H1 (cell line): ENCODE measurements at regions not wholly inside any gene's neighbourhood (a gene's known extent, or its start where the extent isn't known, plus 50 kb on each side); places are given as distances from the start of the nearest gene placed in this dataset.

Experiments used
- CTCF ChIA-PET: fragments of 300-600 bp; sonication (Branson Sonifier 250); formaldehyde crosslinking; loops from one replicate; lab custom pipeline; 2021; ENCODE audit not compliant: partially characterized antibody; lab: Charles Lee
- POLR2A ChIA-PET: fragments of 300-600 bp; sonication (Branson Sonifier 250); formaldehyde crosslinking; loops from one replicate; lab custom pipeline; 2021; ENCODE audit warnings: inconsistent platforms; ENCODE audit not compliant: partially characterized antibody; lab: Charles Lee
- DNase-seq, 2 experiments: peaks; one replicate each; pipeline versions ENCODE4 v3.0.0 to v3.0.0-alpha.2; 2010 to 2022; ENCODE audit warnings: low spot score in 2 of 2, low read depth in 1 of 2, mixed read lengths in 1 of 2
- FAIRE-seq: peaks from 2 replicates; lab custom pipeline; 2011; peaks lifted over from hg19 to GRCh38; lab: Jason Lieb, UNC
- H2AFZ ChIP-seq: 2 replicates; pipeline ENCODE4 v1.8.1; 2012; ENCODE audit warnings: low read length, inconsistent platforms
- H2AK5ac ChIP-seq: 2 replicates; pipeline ENCODE4 v1.6.1; 2013; ENCODE audit warnings: low read depth, low read length
- H2BK120ac ChIP-seq: replicated peaks from 2 replicates; pipeline ENCODE3; 2013; ENCODE audit warnings: low read depth, low read length, inconsistent platforms
- H2BK12ac ChIP-seq: 2 replicates; pipeline ENCODE4 v1.6.1; 2013; ENCODE audit warnings: low read depth, low read length
- H2BK15ac ChIP-seq: 2 replicates; pipeline ENCODE4 v1.6.1; 2013; ENCODE audit warnings: low read length
- H2BK20ac ChIP-seq: 2 replicates; pipeline ENCODE4 v1.6.1; 2013; ENCODE audit warnings: low read length
- H2BK5ac ChIP-seq: 2 replicates; pipeline ENCODE4 v1.6.1; 2013; ENCODE audit warnings: low read depth, low read length
- H3K14ac ChIP-seq: 2 replicates; pipeline ENCODE4 v1.6.1; 2013; ENCODE audit warnings: inconsistent platforms; ENCODE audit not compliant: insufficient read length
- H3K18ac ChIP-seq: 2 replicates; pipeline ENCODE4 v1.6.1; 2013; ENCODE audit warnings: low read length; ENCODE audit errors: extremely low read depth
- H3K23ac ChIP-seq: 2 replicates; pipeline ENCODE4 v1.6.1; 2013; ENCODE audit warnings: inconsistent platforms; ENCODE audit not compliant: insufficient read length
- H3K23me2 ChIP-seq: 2 replicates; pipeline ENCODE4 v1.6.1; 2013; ENCODE audit warnings: low read depth, low read length
- H3K27ac ChIP-seq: 2 replicates; pipeline ENCODE4 v1.6.1; 2011; ENCODE audit warnings: low read depth, low read length, inconsistent platforms
- H3K27me3 ChIP-seq, 4 experiments: replicated peaks in 1 of 4; 1 replicate in 1 of 4; 2 replicates in 3 of 4; pipeline versions ENCODE4 v1.6.1 to v1.8.1; 2011 to 2013; ENCODE audit warnings: low read length in 3 of 4, mild to moderate bottlenecking in 3 of 4, inconsistent platforms in 2 of 4, mixed read lengths in 2 of 4, moderate library complexity in 1 of 4; ENCODE audit not compliant: control insufficient read depth in 3 of 4, insufficient read depth in 3 of 4; ENCODE audit errors: extremely low read depth in 1 of 4
- H3K36me3 ChIP-seq, 4 experiments: 2 replicates each; pipeline versions ENCODE4 v1.6.1 to v1.8.1; 2011 to 2013; ENCODE audit warnings: mild to moderate bottlenecking in 4 of 4, low read length in 3 of 4, moderate library complexity in 2 of 4, control low read depth in 1 of 4, inconsistent platforms in 1 of 4; ENCODE audit not compliant: insufficient read depth in 4 of 4, control insufficient read depth in 2 of 4
- H3K4ac ChIP-seq: replicated peaks from 2 replicates; pipeline ENCODE3; 2013; ENCODE audit warnings: low read length, low read depth, mixed read lengths, inconsistent platforms; ENCODE audit not compliant: insufficient read length
- H3K4me1 ChIP-seq, 4 experiments: replicated peaks in 1 of 4; 1 replicate in 1 of 4; 2 replicates in 3 of 4; pipeline versions ENCODE4 v1.6.1 to v1.8.1; 2011 to 2013; ENCODE audit warnings: low read length in 3 of 4, inconsistent platforms in 2 of 4, mixed read lengths in 1 of 4; ENCODE audit not compliant: insufficient read depth in 4 of 4, control insufficient read depth in 3 of 4
- H3K4me2 ChIP-seq, 2 experiments: 2 replicates each; pipeline versions ENCODE4 v1.6.1 to v1.8.1; 2011 to 2013; ENCODE audit warnings: low read depth in 2 of 2, low read length in 2 of 2, control low read depth in 1 of 2, inconsistent platforms in 1 of 2, mild to moderate bottlenecking in 1 of 2; ENCODE audit not compliant: insufficient read depth in 1 of 2
- H3K4me3 ChIP-seq, 4 experiments: fragments of 200-600, 300-600 bp in 1 of 4; sonication (generic), shearing (Covaris generic), sonication (Bioruptor Twin) in 1 of 4; 2 replicates each; pipeline versions ENCODE4 v1.5.1 to v1.8.1; 2011 to 2016; ENCODE audit warnings: low read length in 4 of 4, low read depth in 3 of 4, control low read depth in 2 of 4, inconsistent platforms in 2 of 4, mild to moderate bottlenecking in 2 of 4, mixed read lengths in 1 of 4, moderate library complexity in 1 of 4; ENCODE audit not compliant: insufficient read depth in 2 of 4; ENCODE audit errors: extremely low read depth in 1 of 4
- H3K56ac ChIP-seq: replicated peaks from 2 replicates; pipeline ENCODE3; 2013; ENCODE audit warnings: low read depth, mild to moderate bottlenecking, mixed read lengths, low read length, inconsistent platforms; ENCODE audit not compliant: insufficient read length
- H3K79me1 ChIP-seq: 2 replicates; pipeline ENCODE4 v1.6.1; 2013; ENCODE audit warnings: low read depth, low read length, control low read depth
- H3K79me2 ChIP-seq, 2 experiments: 2 replicates each; pipeline versions ENCODE4 v1.6.1 to v1.8.1; 2012 to 2013; ENCODE audit warnings: low read length in 2 of 2, mild to moderate bottlenecking in 2 of 2, inconsistent platforms in 1 of 2; ENCODE audit not compliant: insufficient read depth in 2 of 2, control insufficient read depth in 1 of 2
- H3K9ac ChIP-seq, 4 experiments: replicated peaks in 1 of 4; 1 replicate in 1 of 4; 2 replicates in 3 of 4; pipeline versions ENCODE4 v1.6.1 to v1.8.1; 2011 to 2013; ENCODE audit warnings: low read depth in 3 of 4, low read length in 3 of 4, control low read depth in 2 of 4, mild to moderate bottlenecking in 2 of 4, moderate library complexity in 2 of 4, inconsistent platforms in 1 of 4; ENCODE audit errors: extremely low read depth in 1 of 4
- H3K9me3 ChIP-seq, 2 experiments: 2 replicates each; pipeline versions ENCODE4 v1.6.1 to v1.8.1; 2012 to 2013; ENCODE audit warnings: mild to moderate bottlenecking in 2 of 2, moderate library complexity in 2 of 2, control low read depth in 1 of 2, inconsistent platforms in 1 of 2, low read depth in 1 of 2, low read length in 1 of 2, mixed read lengths in 1 of 2; ENCODE audit not compliant: insufficient read depth in 2 of 2
- H4K20me1 ChIP-seq, 2 experiments: replicated peaks in 1 of 2; 2 replicates each; pipeline versions ENCODE3 to v1.8.1; 2011 to 2013; ENCODE audit warnings: inconsistent platforms in 2 of 2, low read length in 2 of 2, mild to moderate bottlenecking in 1 of 2; ENCODE audit not compliant: insufficient read depth in 2 of 2, control insufficient read depth in 1 of 2
- H4K5ac ChIP-seq: 2 replicates; pipeline ENCODE4 v1.6.1; 2013; ENCODE audit warnings: low read length, low read depth, mixed read lengths, inconsistent platforms; ENCODE audit not compliant: insufficient read length
- H4K8ac ChIP-seq: 2 replicates; pipeline ENCODE4 v1.8.0; 2013; ENCODE audit warnings: mild to moderate bottlenecking, moderate library complexity, low read length, inconsistent platforms; ENCODE audit not compliant: insufficient read depth; ENCODE audit errors: extremely low read depth
- H4K91ac ChIP-seq: replicated peaks from 2 replicates; pipeline ENCODE3; 2013; ENCODE audit warnings: low read length, mixed read lengths, inconsistent platforms; ENCODE audit not compliant: insufficient read length
- BRCA1 ChIP-seq: IDR thresholded peaks from 2 replicates; pipeline ENCODE4 v1.6.1; 2012; ENCODE audit warnings: low read depth, low read length, improper control_type of control experiment
- PHF8 ChIP-seq: fragments of 200-600 bp; sonication (generic); conservative IDR thresholded peaks from 2 replicates; pipeline ENCODE4 v1.7.1; 2012; ENCODE audit warnings: low read depth, mild to moderate bottlenecking, inconsistent platforms, low read length, moderate library complexity
- POLR2AphosphoS5 ChIP-seq: IDR thresholded peaks from 2 replicates; pipeline ENCODE4 v1.6.1; 2011; ENCODE audit warnings: low read depth, low read length
- SIN3A ChIP-seq, 2 experiments: IDR thresholded peaks in 1 of 2; conservative IDR thresholded peaks in 1 of 2; 2 replicates each; pipeline ENCODE4 v1.6.1; 2011 to 2012; ENCODE audit warnings: low read length in 2 of 2, improper control_type of control experiment in 1 of 2, low read depth in 1 of 2, mild to moderate bottlenecking in 1 of 2
- TCF12 ChIP-seq: IDR thresholded peaks from 2 replicates; pipeline ENCODE4 v1.6.1; 2011; ENCODE audit warnings: low read depth, mild to moderate bottlenecking, low read length
- WGBS, 2 experiments: shearing (Covaris generic) in 1 of 2; methylation state at CpG; one replicate each; pipeline versions ENCODE4 v1.1.6 to v1.1.7; 2013 to 2015; ENCODE audit warnings: low lambda C conversion rate in 2 of 2, mixed read lengths in 2 of 2, inconsistent platforms in 1 of 2, low coverage in 1 of 2, missing lambda C conversion rate in 1 of 2; ENCODE audit not compliant: insufficient replicate concordance in 2 of 2, insufficient coverage in 1 of 2, insufficient read length in 1 of 2; ENCODE audit errors: extremely low coverage in 1 of 2, missing lambda C conversion rate in 1 of 2; 5-methylcytosine and 5-hydroxymethylcytosine counted together

DNA sequence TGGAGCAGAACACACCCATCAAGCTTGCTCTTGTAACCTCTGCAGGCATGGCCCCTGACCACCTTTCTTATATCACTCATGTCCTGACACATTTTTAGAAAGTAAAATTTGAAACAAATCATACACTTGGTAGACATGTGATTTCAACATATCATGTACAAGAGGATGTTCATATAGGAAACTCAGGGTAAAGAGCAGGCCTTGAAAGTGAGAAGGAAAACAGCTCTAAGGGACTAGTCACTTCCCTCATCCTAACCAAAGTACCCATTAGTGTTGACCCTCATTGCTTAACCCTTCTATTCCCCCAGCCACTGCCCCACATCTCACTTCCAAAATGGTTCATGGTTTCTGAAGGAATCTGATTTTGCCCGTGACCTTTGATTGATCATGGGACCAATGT is 492.4 kb upstream of the KLF4 start:
- H3K4ac ChIP-seq = no peak overlapping the region
- H3K4me1 ChIP-seq = no peaks in the 10 kb centered on the region
- no peak overlapping the region for H3K56ac ChIP-seq
- no peaks in the 10 kb centered on the region for H3K9me3 ChIP-seq
- no peak overlapping the region for H2AFZ ChIP-seq
- no peak overlapping the region for H3K14ac ChIP-seq
- H2BK12ac ChIP-seq = no peak overlapping the region
- no peak overlapping the region for H4K8ac ChIP-seq
- TF ChIP-seq POLR2AphosphoS5 (no peak), PHF8 (no peak), SIN3A (conservative IDR thresholded peaks at IDR 0.05 in 1 of 2, IDR thresholded peaks at IDR 0.05 in 1 of 2; ENCODE audit: low read depth in 1 of 2, low read length in 2 of 2) (no peak), BRCA1 (no peak), TCF12 (no peak)
- H2BK20ac ChIP-seq = no peak overlapping the region
- ChIA-PET POLR2A (no interaction called here), CTCF (no interaction called here)
- no peaks in the 10 kb centered on the region for H3K36me3 ChIP-seq
- no peak overlapping the region for H3K27ac ChIP-seq
- no peak for DNase-seq
- H3K9ac ChIP-seq = no peak overlapping the region
- no peak overlapping the region for H3K4me2 ChIP-seq
- no peaks in the 10 kb centered on the region for H3K79me1 ChIP-seq
- no peak overlapping the region for H2BK120ac ChIP-seq
- H3K23me2 ChIP-seq = no peaks in the 10 kb centered on the region
- no peak overlapping the region for H4K5ac ChIP-seq
- no peaks in the 10 kb centered on the region for H3K79me2 ChIP-seq
- no peak overlapping the region for H2BK15ac ChIP-seq
- H3K27me3 ChIP-seq = no peaks in the 10 kb centered on the region
- no peak overlapping the region for H2AK5ac ChIP-seq
- H3K18ac ChIP-seq = no peak overlapping the region
- WGBS, 2 experiments = 100% methylated on average over 1 of the region's 1 CpG; no CpG with 5 or more reads in 1 of the 2 experiments
- H3K23ac ChIP-seq = no peak overlapping the region
- no peaks in the 10 kb centered on the region for H4K20me1 ChIP-seq
- no peak overlapping the region for H2BK5ac ChIP-seq
- no peak overlapping the region for H3K4me3 ChIP-seq
- FAIRE-seq = no peak
- no peak overlapping the region for H4K91ac ChIP-seq
